ENCODE measurements at regions not wholly inside any gene's neighbourhood (a gene's known extent, or its start where the extent isn't known, plus 50 kb on each side); places are given as distances from the start of the nearest gene placed in this dataset.

DNA sequence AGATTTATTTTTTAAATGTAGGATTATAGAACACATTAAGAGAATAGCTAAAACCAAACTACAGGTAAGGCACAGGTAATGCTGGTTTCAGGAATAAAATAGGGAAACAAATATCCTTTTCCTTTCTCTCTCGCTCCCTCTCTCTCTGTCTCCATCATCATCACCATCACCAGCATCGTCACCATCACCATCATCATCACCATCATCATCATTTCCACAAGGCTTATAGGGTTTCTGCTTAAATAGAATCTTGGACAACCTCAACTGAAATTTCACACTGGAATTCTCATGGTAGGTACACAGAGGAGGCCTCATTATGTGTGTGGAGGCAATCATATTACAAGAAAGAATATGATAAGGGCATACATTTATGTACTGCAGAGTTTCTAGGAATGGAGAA is 823.6 kb downstream of the MAFB start (continued):
- TF ChIP-seq, protein P1, sequence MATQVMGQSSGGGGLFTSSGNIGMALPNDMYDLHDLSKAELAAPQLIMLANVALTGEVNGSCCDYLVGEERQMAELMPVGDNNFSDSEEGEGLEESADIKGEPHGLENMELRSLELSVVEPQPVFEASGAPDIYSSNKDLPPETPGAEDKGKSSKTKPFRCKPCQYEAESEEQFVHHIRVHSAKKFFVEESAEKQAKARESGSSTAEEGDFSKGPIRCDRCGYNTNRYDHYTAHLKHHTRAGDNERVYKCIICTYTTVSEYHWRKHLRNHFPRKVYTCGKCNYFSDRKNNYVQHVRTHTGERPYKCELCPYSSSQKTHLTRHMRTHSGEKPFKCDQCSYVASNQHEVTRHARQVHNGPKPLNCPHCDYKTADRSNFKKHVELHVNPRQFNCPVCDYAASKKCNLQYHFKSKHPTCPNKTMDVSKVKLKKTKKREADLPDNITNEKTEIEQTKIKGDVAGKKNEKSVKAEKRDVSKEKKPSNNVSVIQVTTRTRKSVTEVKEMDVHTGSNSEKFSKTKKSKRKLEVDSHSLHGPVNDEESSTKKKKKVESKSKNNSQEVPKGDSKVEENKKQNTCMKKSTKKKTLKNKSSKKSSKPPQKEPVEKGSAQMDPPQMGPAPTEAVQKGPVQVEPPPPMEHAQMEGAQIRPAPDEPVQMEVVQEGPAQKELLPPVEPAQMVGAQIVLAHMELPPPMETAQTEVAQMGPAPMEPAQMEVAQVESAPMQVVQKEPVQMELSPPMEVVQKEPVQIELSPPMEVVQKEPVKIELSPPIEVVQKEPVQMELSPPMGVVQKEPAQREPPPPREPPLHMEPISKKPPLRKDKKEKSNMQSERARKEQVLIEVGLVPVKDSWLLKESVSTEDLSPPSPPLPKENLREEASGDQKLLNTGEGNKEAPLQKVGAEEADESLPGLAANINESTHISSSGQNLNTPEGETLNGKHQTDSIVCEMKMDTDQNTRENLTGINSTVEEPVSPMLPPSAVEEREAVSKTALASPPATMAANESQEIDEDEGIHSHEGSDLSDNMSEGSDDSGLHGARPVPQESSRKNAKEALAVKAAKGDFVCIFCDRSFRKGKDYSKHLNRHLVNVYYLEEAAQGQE (IDR thresholded peaks at IDR 0.05; ENCODE audit: unreplicated experiment) = no peak
- TF ChIP-seq ZNF114 (CRISPR knock-in tag; IDR thresholded peaks at IDR 0.05) (no peak), STAT1 (IDR thresholded peaks at IDR 0.05; ENCODE audit: unreplicated experiment) (no peak), POLR2AphosphoS5 (IDR thresholded peaks at IDR 0.05; ENCODE audit: low read depth) (no peak), JUNB (IDR thresholded peaks at IDR 0.05; ENCODE audit: unreplicated experiment) (no peak), EZH2 (IDR thresholded peaks at IDR 0.05; ENCODE audit: low read depth, unreplicated experiment) (no peak), ZNF331 (CRISPR knock-in tag; IDR thresholded peaks at IDR 0.05; ENCODE audit: low read depth) (no peak)
- TF ChIP-seq, protein P2, sequence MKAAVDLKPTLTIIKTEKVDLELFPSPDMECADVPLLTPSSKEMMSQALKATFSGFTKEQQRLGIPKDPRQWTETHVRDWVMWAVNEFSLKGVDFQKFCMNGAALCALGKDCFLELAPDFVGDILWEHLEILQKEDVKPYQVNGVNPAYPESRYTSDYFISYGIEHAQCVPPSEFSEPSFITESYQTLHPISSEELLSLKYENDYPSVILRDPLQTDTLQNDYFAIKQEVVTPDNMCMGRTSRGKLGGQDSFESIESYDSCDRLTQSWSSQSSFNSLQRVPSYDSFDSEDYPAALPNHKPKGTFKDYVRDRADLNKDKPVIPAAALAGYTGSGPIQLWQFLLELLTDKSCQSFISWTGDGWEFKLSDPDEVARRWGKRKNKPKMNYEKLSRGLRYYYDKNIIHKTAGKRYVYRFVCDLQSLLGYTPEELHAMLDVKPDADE (IDR thresholded peaks at IDR 0.05) = no peak

- Histone ChIP-seq H3K27me3 (ENCODE audit: insufficient read depth) (no peaks in the 10 kb centered on the region), H3K27ac (ENCODE audit: low read depth) (no peak overlapping the region), H3K79me2 (replicated peaks; ENCODE audit: insufficient read depth) (no peaks in the 10 kb centered on the region), H3K36me3 (ENCODE audit: insufficient read depth) (no peaks in the 10 kb centered on the region), H3K9me2 (ENCODE audit: insufficient read depth) (no peaks in the 10 kb centered on the region), H4K20me1 (replicated peaks; ENCODE audit: insufficient read depth) (no peaks in the 10 kb centered on the region), H3K4me2 (no peak overlapping the region), H2AFZ (no peak overlapping the region), H3F3A (replicated peaks; ENCODE audit: low read depth) (no peaks in the 10 kb centered on the region), H3K4me3 (no peak overlapping the region), H3K4me1 (ENCODE audit: insufficient read depth) (no peaks in the 10 kb centered on the region)
- no peak overlapping the region for H3K27ac Mint-ChIP-seq
- peaks cover 2% of the 10 kb centered on the region for H3K27me3 Mint-ChIP-seq (ENCODE audit: insufficient read depth, low read depth, poor library complexity)
- no peaks in the 10 kb centered on the region for H3K9me3 Mint-ChIP-seq
- no peaks in the 10 kb centered on the region for H3K36me3 Mint-ChIP-seq (ENCODE audit: low read depth)
- no peak for ATAC-seq
- DNase-seq (ENCODE audit: low spot score) = no peak
- no peak overlapping the region for H3K4me3 Mint-ChIP-seq
- H3K4me1 Mint-ChIP-seq = no peaks in the 10 kb centered on the region; the same call in 2 of the 3 replicates
- TF ChIP-seq EZH2phosphoT487 (IDR thresholded peaks at IDR 0.05; ENCODE audit: unreplicated experiment) (no peak), ZNF114 (CRISPR knock-in tag; IDR thresholded peaks at IDR 0.05) (no peak)
- TF ChIP-seq, protein P3, sequence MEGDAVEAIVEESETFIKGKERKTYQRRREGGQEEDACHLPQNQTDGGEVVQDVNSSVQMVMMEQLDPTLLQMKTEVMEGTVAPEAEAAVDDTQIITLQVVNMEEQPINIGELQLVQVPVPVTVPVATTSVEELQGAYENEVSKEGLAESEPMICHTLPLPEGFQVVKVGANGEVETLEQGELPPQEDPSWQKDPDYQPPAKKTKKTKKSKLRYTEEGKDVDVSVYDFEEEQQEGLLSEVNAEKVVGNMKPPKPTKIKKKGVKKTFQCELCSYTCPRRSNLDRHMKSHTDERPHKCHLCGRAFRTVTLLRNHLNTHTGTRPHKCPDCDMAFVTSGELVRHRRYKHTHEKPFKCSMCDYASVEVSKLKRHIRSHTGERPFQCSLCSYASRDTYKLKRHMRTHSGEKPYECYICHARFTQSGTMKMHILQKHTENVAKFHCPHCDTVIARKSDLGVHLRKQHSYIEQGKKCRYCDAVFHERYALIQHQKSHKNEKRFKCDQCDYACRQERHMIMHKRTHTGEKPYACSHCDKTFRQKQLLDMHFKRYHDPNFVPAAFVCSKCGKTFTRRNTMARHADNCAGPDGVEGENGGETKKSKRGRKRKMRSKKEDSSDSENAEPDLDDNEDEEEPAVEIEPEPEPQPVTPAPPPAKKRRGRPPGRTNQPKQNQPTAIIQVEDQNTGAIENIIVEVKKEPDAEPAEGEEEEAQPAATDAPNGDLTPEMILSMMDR (conservative IDR thresholded peaks at IDR 0.05; ENCODE audit: low read depth in 2 of 2) = no peak
- TF ChIP-seq, protein P1 (IDR thresholded peaks at IDR 0.05; ENCODE audit: unreplicated experiment) = no peak
These were observed 826.6 kb downstream of the MAFB start for GRCh38 chr20:39862470-39862891.
